GM21529 (cell line): ENCODE measurements at regions not wholly inside any gene's neighbourhood (a gene's known extent, or its start where the extent isn't known, plus 50 kb on each side); places are given as distances from the start of the nearest gene placed in this dataset.

ENCODE experiments used
- ATAC-seq: cut with Tn5 transposase; IDR thresholded peaks from one replicate; pipeline ENCODE4 v1.9.1; 2021; ENCODE audit not compliant: unreplicated experiment

DNA sequence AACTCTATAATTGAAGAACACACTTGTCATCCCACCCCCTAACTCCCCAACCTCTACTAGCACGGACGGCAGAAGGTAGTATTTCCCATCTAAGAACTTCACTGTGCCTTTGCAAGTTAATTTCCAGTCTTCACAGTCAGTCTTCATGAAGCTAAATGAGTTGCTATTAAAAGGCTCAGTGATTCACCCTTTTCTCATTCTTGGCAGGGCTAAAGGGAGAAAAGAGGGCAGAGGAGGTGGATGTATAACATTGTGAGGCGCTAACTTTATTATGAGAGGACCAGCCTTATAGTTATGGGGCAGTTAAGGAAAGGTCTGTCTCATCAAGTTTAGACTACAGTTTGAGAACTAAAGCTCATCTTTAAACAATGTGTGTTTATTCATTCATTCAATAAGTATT lies 161.0 kb upstream of the S100G start:
- ATAC-seq: no peak

- ATAC-seq: no peak
Measured at GRCh38 chrX:16491461-16491860, 158.5 kb upstream of the S100G start.

DNA sequence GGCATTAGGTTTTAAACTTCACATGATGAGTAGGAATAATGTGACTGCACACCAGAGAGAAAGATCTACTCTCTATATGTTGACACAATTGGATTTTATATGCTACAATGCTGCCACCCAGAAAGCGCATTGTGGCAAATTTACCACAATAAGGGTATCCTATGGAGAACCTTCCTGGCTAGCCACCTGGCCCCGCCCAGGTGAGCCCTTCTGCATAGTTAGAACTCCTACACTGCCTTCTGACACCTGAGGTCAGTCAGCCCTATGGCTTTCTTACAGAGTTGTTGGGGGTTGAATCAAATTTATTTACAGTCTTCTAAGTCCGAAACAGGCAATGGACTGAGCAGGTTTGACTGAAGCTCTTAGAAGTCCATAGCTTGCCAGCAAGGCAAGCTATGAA lies 153.8 kb upstream of the S100G start:
- ATAC-seq: no peak

DNA sequence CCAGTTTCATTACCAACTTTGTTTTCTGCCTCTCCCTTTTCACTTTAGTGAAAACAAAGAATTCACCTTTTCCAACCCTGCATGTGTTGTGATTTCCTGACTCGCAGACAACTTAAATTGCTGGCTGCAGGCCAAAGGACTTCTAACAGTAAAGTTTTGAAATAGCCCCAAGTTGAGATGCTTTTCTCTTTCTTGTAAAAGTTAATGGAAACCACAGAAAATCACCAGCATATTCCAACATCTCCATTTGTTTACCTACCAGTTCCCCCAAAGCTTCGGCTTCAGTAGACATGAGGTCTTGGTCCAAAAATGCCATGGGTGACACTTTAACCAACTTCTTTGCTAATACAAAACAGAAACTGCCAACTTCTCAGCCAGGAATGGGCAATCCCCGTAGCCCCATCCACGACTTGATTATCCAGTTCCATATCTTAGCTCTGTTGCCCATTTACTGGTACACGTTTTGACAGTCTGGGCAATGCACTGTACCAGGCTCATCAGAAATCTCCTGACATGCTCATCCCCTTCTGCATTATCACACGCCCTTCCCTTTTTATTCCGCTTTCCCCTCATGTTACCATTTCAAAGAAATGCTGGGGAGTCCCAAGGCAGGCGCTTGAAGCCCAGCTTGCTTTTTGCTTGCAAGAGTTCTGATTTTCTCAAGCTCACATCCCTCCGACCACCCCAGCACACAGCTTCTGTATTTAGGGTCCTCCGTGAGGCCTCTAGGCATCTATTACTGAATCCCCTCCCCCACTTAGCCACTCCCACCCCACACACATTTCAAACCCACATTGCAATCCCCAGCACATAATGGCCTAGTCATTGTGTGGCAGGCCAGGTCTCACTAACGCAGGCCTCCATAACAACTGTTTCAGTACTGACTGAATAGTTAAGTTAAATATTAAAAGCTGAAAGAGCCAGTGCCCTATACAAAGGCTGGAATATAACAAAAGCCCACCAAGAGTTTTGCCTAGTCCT lies 137.9 kb upstream of the S100G start:
- ATAC-seq: no peak

- ATAC-seq: no peak
Measured at GRCh38 chrX:16516232-16516876, 133.6 kb upstream of the S100G start.

GRCh38 chrX:16517039-16517605 lies 132.8 kb upstream of the S100G start:
- no peak for ATAC-seq

- ATAC-seq: no peak
Measured at GRCh38 chrX:16518131-16518530, 131.8 kb upstream of the S100G start.

- no peak for ATAC-seq
Measured at GRCh38 chrX:16524316-16524715, 125.6 kb upstream of the S100G start.

GRCh38 chrX:16526003-16526402 lies 124.0 kb upstream of the S100G start:
- no peak for ATAC-seq

DNA sequence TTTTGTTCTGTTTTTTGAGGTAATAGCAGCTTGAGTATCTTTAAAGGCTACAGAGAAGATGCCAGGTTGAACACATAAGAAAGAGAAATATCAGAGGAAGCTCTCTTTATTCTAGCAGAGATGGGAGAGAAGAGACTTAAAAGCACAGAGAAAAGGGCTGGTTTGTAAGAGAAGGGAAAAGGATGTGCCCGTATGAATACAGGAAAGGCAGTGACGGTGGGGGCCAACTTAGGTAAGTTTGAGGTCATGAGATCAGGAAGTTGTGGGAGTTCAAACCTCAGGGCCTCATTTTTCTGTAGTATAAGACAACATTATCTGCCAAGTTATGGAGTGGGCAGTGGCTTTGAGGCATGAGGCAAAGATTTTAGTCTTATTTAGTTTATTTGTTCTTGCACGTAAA lies 121.3 kb upstream of the S100G start:
- ATAC-seq: no peak
